H1 (cell line): ENCODE measurements at regions not wholly inside any gene's neighbourhood (a gene's known extent, or its start where the extent isn't known, plus 50 kb on each side); places are given as distances from the start of the nearest gene placed in this dataset.

Experiments used
- CTCF ChIA-PET: fragments of 300-600 bp; sonication (Branson Sonifier 250); formaldehyde crosslinking; loops from one replicate; lab custom pipeline; 2021; ENCODE audit not compliant: partially characterized antibody; lab: Charles Lee
- POLR2A ChIA-PET: fragments of 300-600 bp; sonication (Branson Sonifier 250); formaldehyde crosslinking; loops from one replicate; lab custom pipeline; 2021; ENCODE audit warnings: inconsistent platforms; ENCODE audit not compliant: partially characterized antibody; lab: Charles Lee
- DNase-seq, 2 experiments: peaks; one replicate each; pipeline versions ENCODE4 v3.0.0 to v3.0.0-alpha.2; 2010 to 2022; ENCODE audit warnings: low spot score in 2 of 2, low read depth in 1 of 2, mixed read lengths in 1 of 2
- FAIRE-seq: peaks from 2 replicates; lab custom pipeline; 2011; peaks lifted over from hg19 to GRCh38; lab: Jason Lieb, UNC
- H2AFZ ChIP-seq: 2 replicates; pipeline ENCODE4 v1.8.1; 2012; ENCODE audit warnings: low read length, inconsistent platforms
- H2AK5ac ChIP-seq: 2 replicates; pipeline ENCODE4 v1.6.1; 2013; ENCODE audit warnings: low read depth, low read length
- H2BK120ac ChIP-seq: replicated peaks from 2 replicates; pipeline ENCODE3; 2013; ENCODE audit warnings: low read depth, low read length, inconsistent platforms
- H2BK12ac ChIP-seq: 2 replicates; pipeline ENCODE4 v1.6.1; 2013; ENCODE audit warnings: low read depth, low read length
- H2BK15ac ChIP-seq: 2 replicates; pipeline ENCODE4 v1.6.1; 2013; ENCODE audit warnings: low read length
- H2BK20ac ChIP-seq: 2 replicates; pipeline ENCODE4 v1.6.1; 2013; ENCODE audit warnings: low read length
- H2BK5ac ChIP-seq: 2 replicates; pipeline ENCODE4 v1.6.1; 2013; ENCODE audit warnings: low read depth, low read length
- H3K14ac ChIP-seq: 2 replicates; pipeline ENCODE4 v1.6.1; 2013; ENCODE audit warnings: inconsistent platforms; ENCODE audit not compliant: insufficient read length
- H3K18ac ChIP-seq: 2 replicates; pipeline ENCODE4 v1.6.1; 2013; ENCODE audit warnings: low read length; ENCODE audit errors: extremely low read depth
- H3K23ac ChIP-seq: 2 replicates; pipeline ENCODE4 v1.6.1; 2013; ENCODE audit warnings: inconsistent platforms; ENCODE audit not compliant: insufficient read length
- H3K23me2 ChIP-seq: 2 replicates; pipeline ENCODE4 v1.6.1; 2013; ENCODE audit warnings: low read depth, low read length
- H3K27ac ChIP-seq: 2 replicates; pipeline ENCODE4 v1.6.1; 2011; ENCODE audit warnings: low read depth, low read length, inconsistent platforms
- H3K27me3 ChIP-seq, 4 experiments: replicated peaks in 1 of 4; 1 replicate in 1 of 4; 2 replicates in 3 of 4; pipeline versions ENCODE4 v1.6.1 to v1.8.1; 2011 to 2013; ENCODE audit warnings: low read length in 3 of 4, mild to moderate bottlenecking in 3 of 4, inconsistent platforms in 2 of 4, mixed read lengths in 2 of 4, moderate library complexity in 1 of 4; ENCODE audit not compliant: control insufficient read depth in 3 of 4, insufficient read depth in 3 of 4; ENCODE audit errors: extremely low read depth in 1 of 4
- H3K36me3 ChIP-seq, 4 experiments: 2 replicates each; pipeline versions ENCODE4 v1.6.1 to v1.8.1; 2011 to 2013; ENCODE audit warnings: mild to moderate bottlenecking in 4 of 4, low read length in 3 of 4, moderate library complexity in 2 of 4, control low read depth in 1 of 4, inconsistent platforms in 1 of 4; ENCODE audit not compliant: insufficient read depth in 4 of 4, control insufficient read depth in 2 of 4
- H3K4ac ChIP-seq: replicated peaks from 2 replicates; pipeline ENCODE3; 2013; ENCODE audit warnings: low read length, low read depth, mixed read lengths, inconsistent platforms; ENCODE audit not compliant: insufficient read length
- H3K4me1 ChIP-seq, 4 experiments: replicated peaks in 1 of 4; 1 replicate in 1 of 4; 2 replicates in 3 of 4; pipeline versions ENCODE4 v1.6.1 to v1.8.1; 2011 to 2013; ENCODE audit warnings: low read length in 3 of 4, inconsistent platforms in 2 of 4, mixed read lengths in 1 of 4; ENCODE audit not compliant: insufficient read depth in 4 of 4, control insufficient read depth in 3 of 4
- H3K4me2 ChIP-seq, 2 experiments: 2 replicates each; pipeline versions ENCODE4 v1.6.1 to v1.8.1; 2011 to 2013; ENCODE audit warnings: low read depth in 2 of 2, low read length in 2 of 2, control low read depth in 1 of 2, inconsistent platforms in 1 of 2, mild to moderate bottlenecking in 1 of 2; ENCODE audit not compliant: insufficient read depth in 1 of 2
- H3K4me3 ChIP-seq, 4 experiments: fragments of 200-600, 300-600 bp in 1 of 4; sonication (generic), shearing (Covaris generic), sonication (Bioruptor Twin) in 1 of 4; 2 replicates each; pipeline versions ENCODE4 v1.5.1 to v1.8.1; 2011 to 2016; ENCODE audit warnings: low read length in 4 of 4, low read depth in 3 of 4, control low read depth in 2 of 4, inconsistent platforms in 2 of 4, mild to moderate bottlenecking in 2 of 4, mixed read lengths in 1 of 4, moderate library complexity in 1 of 4; ENCODE audit not compliant: insufficient read depth in 2 of 4; ENCODE audit errors: extremely low read depth in 1 of 4
- H3K56ac ChIP-seq: replicated peaks from 2 replicates; pipeline ENCODE3; 2013; ENCODE audit warnings: low read depth, mild to moderate bottlenecking, mixed read lengths, low read length, inconsistent platforms; ENCODE audit not compliant: insufficient read length
- H3K79me1 ChIP-seq: 2 replicates; pipeline ENCODE4 v1.6.1; 2013; ENCODE audit warnings: low read depth, low read length, control low read depth
- H3K79me2 ChIP-seq, 2 experiments: 2 replicates each; pipeline versions ENCODE4 v1.6.1 to v1.8.1; 2012 to 2013; ENCODE audit warnings: low read length in 2 of 2, mild to moderate bottlenecking in 2 of 2, inconsistent platforms in 1 of 2; ENCODE audit not compliant: insufficient read depth in 2 of 2, control insufficient read depth in 1 of 2
- H3K9ac ChIP-seq, 4 experiments: replicated peaks in 1 of 4; 1 replicate in 1 of 4; 2 replicates in 3 of 4; pipeline versions ENCODE4 v1.6.1 to v1.8.1; 2011 to 2013; ENCODE audit warnings: low read depth in 3 of 4, low read length in 3 of 4, control low read depth in 2 of 4, mild to moderate bottlenecking in 2 of 4, moderate library complexity in 2 of 4, inconsistent platforms in 1 of 4; ENCODE audit errors: extremely low read depth in 1 of 4
- H3K9me3 ChIP-seq, 2 experiments: 2 replicates each; pipeline versions ENCODE4 v1.6.1 to v1.8.1; 2012 to 2013; ENCODE audit warnings: mild to moderate bottlenecking in 2 of 2, moderate library complexity in 2 of 2, control low read depth in 1 of 2, inconsistent platforms in 1 of 2, low read depth in 1 of 2, low read length in 1 of 2, mixed read lengths in 1 of 2; ENCODE audit not compliant: insufficient read depth in 2 of 2
- H4K20me1 ChIP-seq, 2 experiments: replicated peaks in 1 of 2; 2 replicates each; pipeline versions ENCODE3 to v1.8.1; 2011 to 2013; ENCODE audit warnings: inconsistent platforms in 2 of 2, low read length in 2 of 2, mild to moderate bottlenecking in 1 of 2; ENCODE audit not compliant: insufficient read depth in 2 of 2, control insufficient read depth in 1 of 2
- H4K5ac ChIP-seq: 2 replicates; pipeline ENCODE4 v1.6.1; 2013; ENCODE audit warnings: low read length, low read depth, mixed read lengths, inconsistent platforms; ENCODE audit not compliant: insufficient read length
- H4K8ac ChIP-seq: 2 replicates; pipeline ENCODE4 v1.8.0; 2013; ENCODE audit warnings: mild to moderate bottlenecking, moderate library complexity, low read length, inconsistent platforms; ENCODE audit not compliant: insufficient read depth; ENCODE audit errors: extremely low read depth
- H4K91ac ChIP-seq: replicated peaks from 2 replicates; pipeline ENCODE3; 2013; ENCODE audit warnings: low read length, mixed read lengths, inconsistent platforms; ENCODE audit not compliant: insufficient read length
- BCL11A ChIP-seq, 2 experiments: IDR thresholded peaks; one replicate each; pipeline ENCODE4 v1.6.1; 2011; ENCODE audit warnings: low read depth in 2 of 2, low read length in 2 of 2, mild to moderate bottlenecking in 2 of 2
- CTBP2 ChIP-seq: IDR thresholded peaks from 2 replicates; pipeline ENCODE4 v1.7.0; 2011; ENCODE audit warnings: borderline replicate concordance, mild to moderate bottlenecking, moderate library complexity, mixed read lengths, low read length; ENCODE audit not compliant: insufficient read depth, insufficient read length
- E2F6 ChIP-seq: IDR thresholded peaks from 2 replicates; pipeline ENCODE4 v1.6.1; 2012; ENCODE audit warnings: inconsistent platforms
- GABPA ChIP-seq: IDR thresholded peaks from 2 replicates; pipeline ENCODE4 v1.6.1; 2011; ENCODE audit warnings: mild to moderate bottlenecking, low read length, moderate library complexity, borderline replicate concordance; ENCODE audit not compliant: insufficient read depth
- GTF2F1 ChIP-seq: IDR thresholded peaks from 2 replicates; pipeline ENCODE4 v1.6.1; 2012; ENCODE audit warnings: low read depth, low read length, improper control_type of control experiment, borderline replicate concordance
- JUN ChIP-seq: IDR thresholded peaks from 2 replicates; pipeline ENCODE4 v1.6.1; 2011; ENCODE audit warnings: low read depth, mild to moderate bottlenecking, improper control_type of control experiment, low read length
- MAFK ChIP-seq: IDR thresholded peaks from 2 replicates; pipeline ENCODE4 v1.6.1; 2012; ENCODE audit warnings: low read depth, mild to moderate bottlenecking, improper control_type of control experiment, low read length
- NANOG ChIP-seq: IDR thresholded peaks from 2 replicates; pipeline ENCODE4 v1.6.1; 2011; ENCODE audit warnings: low read length, low read depth, mild to moderate bottlenecking, inconsistent platforms; ENCODE audit not compliant: insufficient read depth, poor library complexity, severe bottlenecking
- NRF1 ChIP-seq: IDR thresholded peaks from 2 replicates; pipeline ENCODE4 v1.6.1; 2011; ENCODE audit warnings: mild to moderate bottlenecking, low read depth, low read length, improper control_type of control experiment
- PHF8 ChIP-seq: fragments of 200-600 bp; sonication (generic); conservative IDR thresholded peaks from 2 replicates; pipeline ENCODE4 v1.7.1; 2012; ENCODE audit warnings: low read depth, mild to moderate bottlenecking, inconsistent platforms, low read length, moderate library complexity
- POLR2A ChIP-seq, 2 experiments: IDR thresholded peaks; 1 replicate in 1 of 2; 2 replicates in 1 of 2; pipeline ENCODE4 v1.6.1; 2011; ENCODE audit warnings: low read depth in 2 of 2, low read length in 2 of 2, mild to moderate bottlenecking in 2 of 2; ENCODE audit errors: control extremely low read depth in 1 of 2
- SAP30 ChIP-seq: fragments of 300-600 bp; sonication (generic); IDR thresholded peaks from 2 replicates; pipeline ENCODE4 v1.7.1; 2012; ENCODE audit warnings: low read length, moderate library complexity, mild to moderate bottlenecking, inconsistent platforms; ENCODE audit not compliant: insufficient read depth, insufficient replicate concordance
- SUZ12 ChIP-seq: fragments of 200-600 bp; sonication (generic); IDR thresholded peaks from 2 replicates; pipeline ENCODE4 v1.6.1; 2012; ENCODE audit warnings: mild to moderate bottlenecking, inconsistent platforms, low read length, moderate library complexity, mixed read lengths
- TAF1 ChIP-seq: IDR thresholded peaks from 2 replicates; pipeline ENCODE4 v1.6.1; 2011; ENCODE audit warnings: mild to moderate bottlenecking, low read depth, low read length
- TCF12 ChIP-seq: IDR thresholded peaks from 2 replicates; pipeline ENCODE4 v1.6.1; 2011; ENCODE audit warnings: low read depth, mild to moderate bottlenecking, low read length
- WGBS, 2 experiments: shearing (Covaris generic) in 1 of 2; methylation state at CpG; one replicate each; pipeline versions ENCODE4 v1.1.6 to v1.1.7; 2013 to 2015; ENCODE audit warnings: low lambda C conversion rate in 2 of 2, mixed read lengths in 2 of 2, inconsistent platforms in 1 of 2, low coverage in 1 of 2, missing lambda C conversion rate in 1 of 2; ENCODE audit not compliant: insufficient replicate concordance in 2 of 2, insufficient coverage in 1 of 2, insufficient read length in 1 of 2; ENCODE audit errors: extremely low coverage in 1 of 2, missing lambda C conversion rate in 1 of 2; 5-methylcytosine and 5-hydroxymethylcytosine counted together

DNA sequence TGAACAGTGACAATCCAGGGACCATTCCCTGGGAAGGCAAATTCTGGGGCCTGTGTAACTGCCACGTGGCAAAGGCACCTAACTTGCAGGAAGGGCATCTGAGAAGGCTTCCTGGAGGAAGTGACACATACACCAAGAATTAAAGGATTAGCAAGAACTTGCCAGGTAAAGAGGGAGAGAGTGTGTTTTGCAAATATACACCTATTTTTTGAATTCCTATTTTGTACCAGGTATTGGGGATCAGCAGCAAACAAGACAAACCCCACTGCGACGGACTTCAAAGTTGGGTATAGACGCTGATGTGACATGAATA lies 206.5 kb upstream of the ZMIZ1 start:
- POLR2A ChIA-PET, result no interaction called here

More for the DNA sequence above, 206.5 kb upstream of the ZMIZ1 start:
- Histone ChIP-seq H3K56ac (no peak overlapping the region), H3K14ac (no peak overlapping the region), H2BK15ac (no peak overlapping the region), H3K9ac (no peak overlapping the region), H3K79me1 (no peaks in the 10 kb centered on the region), H2BK120ac (no peak overlapping the region), H4K8ac (no peak overlapping the region), H4K91ac (no peak overlapping the region), H3K79me2 (no peaks in the 10 kb centered on the region), H3K23me2 (no peaks in the 10 kb centered on the region), H3K18ac (no peak overlapping the region), H3K27ac (no peak overlapping the region), H2AFZ (no peak overlapping the region), H2BK12ac (no peak overlapping the region), H3K36me3 (no peaks in the 10 kb centered on the region), H3K4ac (no peak overlapping the region), H3K9me3 (no peaks in the 10 kb centered on the region), H3K4me1 (no peaks in the 10 kb centered on the region), H4K20me1 (no peaks in the 10 kb centered on the region)
- 69% methylated on average over 4 of the region's 4 CpGs; no CpG with 5 or more reads in 1 of the 2 experiments for whole genome bisulfite sequencing, 2 experiments
- no peak for FAIRE-seq
- TF ChIP-seq TCF12 (no peak), MAFK (no peak), PHF8 (no peak), JUN (no peak), NRF1 (no peak), NANOG (no peak), TAF1 (no peak), BCL11A (IDR thresholded peaks at IDR 0.05; ENCODE audit: low read depth in 2 of 2, low read length in 2 of 2) (no peak), POLR2A (IDR thresholded peaks at IDR 0.05; ENCODE audit: control extremely low read depth in 1 of 2, low read depth in 2 of 2, low read length in 2 of 2) (no peak), GABPA (no peak), GTF2F1 (no peak), SUZ12 (no peak), E2F6 (no peak), SAP30 (no peak), CTBP2 (no peak)
- TF ChIP-seq, all 59 proteins: peak for 0
- no peak overlapping the region for H3K4me2 ChIP-seq
- H2BK20ac ChIP-seq, result no peak overlapping the region
- DNase-seq, result no peak
- no peak overlapping the region for H2AK5ac ChIP-seq
- CTCF ChIA-PET, result no interaction called here
- no peak overlapping the region for H4K5ac ChIP-seq
- peaks cover 0 to 2% (median 0%) of the 10 kb centered on the region in 4 experiments; a peak in 1 of 7 replicates for H3K27me3 ChIP-seq
- no peak overlapping the region for H3K4me3 ChIP-seq
- H2BK5ac ChIP-seq, result no peak overlapping the region
- H3K23ac ChIP-seq, result no peak overlapping the region
